MM.1S (cell line): ENCODE measurements at regions not wholly inside any gene's neighbourhood (a gene's known extent, or its start where the extent isn't known, plus 50 kb on each side); places are given as distances from the start of the nearest gene placed in this dataset.

Experiments
- DNase-seq: peaks from one replicate; pipeline ENCODE4 v3.0.0-alpha.2; 2015
- H2AFZ ChIP-seq: fragments of 300-600 bp; sonication (generic); 2 replicates; pipeline ENCODE4 v1.6.0; 2016; ENCODE audit warnings: antibody characterized with exemption, low read length
- H3F3A ChIP-seq: fragments of 300-600 bp; sonication (generic); 2 replicates; pipeline ENCODE4 v1.6.1; 2016; ENCODE audit warnings: mild to moderate bottlenecking, antibody characterized with exemption, low read length, moderate library complexity, mixed read lengths; ENCODE audit not compliant: insufficient read depth
- H3K27ac ChIP-seq: fragments of 300-600 bp; sonication (generic); 2 replicates; pipeline ENCODE4 v1.5.1; 2016; ENCODE audit warnings: mild to moderate bottlenecking, low read length
- H3K27me3 ChIP-seq: fragments of 300-600 bp; sonication (generic); replicated peaks from 2 replicates; pipeline ENCODE4 v1.6.0; 2016; ENCODE audit warnings: low read length; ENCODE audit not compliant: insufficient read depth
- H3K36me3 ChIP-seq: fragments of 300-600 bp; sonication (generic); replicated peaks from 2 replicates; pipeline ENCODE4 v1.6.1; 2016; ENCODE audit warnings: mild to moderate bottlenecking, low read length, mixed read lengths; ENCODE audit not compliant: insufficient read depth
- H3K4me1 ChIP-seq: fragments of 300-600 bp; sonication (generic); 2 replicates; pipeline ENCODE4 v1.6.1; 2016; ENCODE audit warnings: low read length, mixed read lengths
- H3K4me2 ChIP-seq: fragments of 300-600 bp; sonication (generic); 2 replicates; pipeline ENCODE4 v1.6.0; 2016; ENCODE audit warnings: low read depth, low read length
- H3K4me3 ChIP-seq: fragments of 300-600 bp; sonication (generic); 2 replicates; pipeline ENCODE4 v1.5.1; 2016; ENCODE audit warnings: low read length, mixed read lengths
- H3K79me2 ChIP-seq: fragments of 300-600 bp; sonication (generic); 2 replicates; pipeline ENCODE4 v1.6.1; 2016; ENCODE audit warnings: mixed run types, low read length, mixed read lengths
- H3K9ac ChIP-seq: fragments of 300-600 bp; sonication (generic); 2 replicates; pipeline ENCODE4 v1.6.1; 2016; ENCODE audit warnings: low read length, mixed read lengths
- H3K9me2 ChIP-seq: fragments of 300-600 bp; sonication (generic); replicated peaks from 2 replicates; pipeline ENCODE4 v1.6.1; 2016; ENCODE audit warnings: mild to moderate bottlenecking, low read length, mixed read lengths; ENCODE audit not compliant: insufficient read depth
- H3K9me3 ChIP-seq: fragments of 300-600 bp; sonication (generic); replicated peaks from 2 replicates; pipeline ENCODE4 v1.6.1; 2016; ENCODE audit warnings: mild to moderate bottlenecking, low read length, mixed read lengths; ENCODE audit not compliant: insufficient read depth
- H4K20me1 ChIP-seq: fragments of 300-600 bp; sonication (generic); 2 replicates; pipeline ENCODE4 v1.6.1; 2016; ENCODE audit warnings: mild to moderate bottlenecking, low read length, moderate library complexity, mixed read lengths; ENCODE audit not compliant: insufficient read depth
- CTCF ChIP-seq: fragments of 300-600 bp; sonication (generic); IDR thresholded peaks from 2 replicates; pipeline ENCODE4 v1.5.1; 2016; ENCODE audit warnings: antibody characterized with exemption, low read length, mixed read lengths
- EZH2 ChIP-seq: fragments of 300-600 bp; sonication (generic); optimal IDR thresholded peaks from 2 replicates; pipeline ENCODE3; 2017; ENCODE audit warnings: low read depth, mild to moderate bottlenecking, antibody characterized with exemption, low read length, mixed read lengths
- EZH2phosphoT487 ChIP-seq: fragments of 300-600 bp; sonication (generic); IDR thresholded peaks from 2 replicates; pipeline ENCODE4 v1.6.1; 2018; ENCODE audit warnings: antibody characterized with exemption, low read length

GRCh38 chr18:34985963-34986362 lies 55.2 kb upstream of the MAPRE2 start:
- H2AFZ ChIP-seq: no peak overlapping the region
- no peak overlapping the region for H3K27ac ChIP-seq
- no peaks in the 10 kb centered on the region for H3K9me2 ChIP-seq
- H3K27me3 ChIP-seq: no peaks in the 10 kb centered on the region
- no peaks in the 10 kb centered on the region for H3K36me3 ChIP-seq
- H3K4me1 ChIP-seq: no peaks in the 10 kb centered on the region
- H3K4me2 ChIP-seq: no peak overlapping the region
- no peak overlapping the region for H3K9ac ChIP-seq
- DNase-seq: no peak
- H3K9me3 ChIP-seq: no peaks in the 10 kb centered on the region
- no peaks in the 10 kb centered on the region for H3K79me2 ChIP-seq
- no peaks in the 10 kb centered on the region for H4K20me1 ChIP-seq
- TF ChIP-seq CTCF: no peak
- no peak for TF ChIP-seq EZH2phosphoT487
- TF ChIP-seq EZH2: no peak
- H3K4me3 ChIP-seq: no peak overlapping the region
- H3F3A ChIP-seq: no peaks in the 10 kb centered on the region

GRCh38 chr18:34990597-34990996 lies 50.6 kb upstream of the MAPRE2 start:
- Histone ChIP-seq H3K4me2 (no peak overlapping the region), H3K9me3 (no peaks in the 10 kb centered on the region), H3K4me3 (no peak overlapping the region), H2AFZ (no peak overlapping the region), H3K79me2 (no peaks in the 10 kb centered on the region), H3K9me2 (no peaks in the 10 kb centered on the region), H3K36me3 (no peaks in the 10 kb centered on the region), H3K27ac (no peak overlapping the region), H3F3A (no peaks in the 10 kb centered on the region), H3K9ac (no peak overlapping the region), H3K27me3 (no peaks in the 10 kb centered on the region), H4K20me1 (no peaks in the 10 kb centered on the region), H3K4me1 (no peaks in the 10 kb centered on the region)
- TF ChIP-seq CTCF: no peak
- TF ChIP-seq EZH2phosphoT487: no peak
- TF ChIP-seq EZH2: no peak
- no peak for DNase-seq

- H3K9me2 ChIP-seq: no peaks in the 10 kb centered on the region
- no peaks in the 10 kb centered on the region for H3K27me3 ChIP-seq
- no peak overlapping the region for H3K27ac ChIP-seq
- TF ChIP-seq EZH2 (no peak), EZH2phosphoT487 (no peak), CTCF (no peak)
- H3K79me2 ChIP-seq: no peaks in the 10 kb centered on the region
- no peaks in the 10 kb centered on the region for H3K9me3 ChIP-seq
- H3K9ac ChIP-seq: no peak overlapping the region
- DNase-seq: no peak
- H2AFZ ChIP-seq: no peak overlapping the region
- no peaks in the 10 kb centered on the region for H3F3A ChIP-seq
- H4K20me1 ChIP-seq: no peaks in the 10 kb centered on the region
- no peak overlapping the region for H3K4me3 ChIP-seq
- no peak overlapping the region for H3K4me2 ChIP-seq
- no peaks in the 10 kb centered on the region for H3K4me1 ChIP-seq
- H3K36me3 ChIP-seq: no peaks in the 10 kb centered on the region
Observed at GRCh38 chr18:34991152-34991551, 50.1 kb upstream of the MAPRE2 start.
